Medulla oblongata (tissue), 1 donor: ENCODE measurements at regions not wholly inside any gene's neighbourhood (a gene's known extent, or its start where the extent isn't known, plus 50 kb on each side); places are given as distances from the start of the nearest gene placed in this dataset.
A peak's percentile ranks its signal among the peaks of the same experiment; 100 is the strongest.
"Not testable (repeated sequence)": the region's sequence is repeated elsewhere in the genome, so short reads cannot be mapped to it uniquely, and the experiment has no call there.

Experiments
- DNase-seq: peaks from one replicate; pipeline ENCODE4 v3.0.0-alpha.2; 2015; ENCODE audit errors: extremely low spot score

- not testable (repeated sequence) for DNase-seq
Observed at GRCh38 chrY:3368459-3368858, 210.4 kb upstream of the TGIF2LY start.

GRCh38 chrY:3391508-3391907, 187.4 kb upstream of the TGIF2LY start:
- DNase-seq = not testable (repeated sequence)

GRCh38 chrY:3404241-3404640, 174.6 kb upstream of the TGIF2LY start:
- DNase-seq = not testable (repeated sequence)

GRCh38 chrY:3405585-3405984, 173.3 kb upstream of the TGIF2LY start:
- DNase-seq = peak; percentile 3

GRCh38 chrY:3406896-3407452, 171.9 kb upstream of the TGIF2LY start:
- not testable (repeated sequence) for DNase-seq

- not testable (repeated sequence) for DNase-seq
Observed at GRCh38 chrY:3410322-3410892, 168.5 kb upstream of the TGIF2LY start.
